Mucosa of rectum (tissue), 2 donors: ENCODE measurements at regions not wholly inside any gene's neighbourhood (a gene's known extent, or its start where the extent isn't known, plus 50 kb on each side); places are given as distances from the start of the nearest gene placed in this dataset.

Experiments used
- H3K27ac ChIP-seq, 2 donors: one replicate each; pipeline ENCODE4 v1.7.0; 2013; ENCODE audit warnings: inconsistent platforms in 2 of 2, low read depth in 2 of 2, low read length in 2 of 2
- H3K27me3 ChIP-seq, 2 donors: one replicate each; pipeline ENCODE4 v1.7.0; 2013; ENCODE audit warnings: low read length in 2 of 2; ENCODE audit not compliant: control insufficient read depth in 2 of 2, insufficient read depth in 2 of 2
- H3K36me3 ChIP-seq, 2 donors: one replicate each; pipeline ENCODE4 v1.7.0; 2013; ENCODE audit warnings: low read length in 2 of 2; ENCODE audit not compliant: control insufficient read depth in 2 of 2, insufficient read depth in 2 of 2
- H3K4me1 ChIP-seq, 2 donors: one replicate each; pipeline ENCODE4 v1.7.0; 2013; ENCODE audit warnings: low read length in 2 of 2, mild to moderate bottlenecking in 1 of 2; ENCODE audit not compliant: control insufficient read depth in 2 of 2, insufficient read depth in 2 of 2
- H3K4me3 ChIP-seq, 2 donors: one replicate each; pipeline ENCODE4 v1.7.0; 2013; ENCODE audit warnings: low read length in 2 of 2
- H3K9ac ChIP-seq, 2 donors: one replicate each; pipeline ENCODE4 v1.7.0; 2013; ENCODE audit warnings: low read length in 2 of 2, low read depth in 1 of 2, mild to moderate bottlenecking in 1 of 2
- H3K9me3 ChIP-seq, 2 donors: one replicate each; pipeline ENCODE4 v1.7.0; 2013; ENCODE audit warnings: low read length in 2 of 2; ENCODE audit not compliant: control insufficient read depth in 2 of 2
- donor health status: healthy.
- donor health status: Normal muscosa, but diverticular disease.

DNA sequence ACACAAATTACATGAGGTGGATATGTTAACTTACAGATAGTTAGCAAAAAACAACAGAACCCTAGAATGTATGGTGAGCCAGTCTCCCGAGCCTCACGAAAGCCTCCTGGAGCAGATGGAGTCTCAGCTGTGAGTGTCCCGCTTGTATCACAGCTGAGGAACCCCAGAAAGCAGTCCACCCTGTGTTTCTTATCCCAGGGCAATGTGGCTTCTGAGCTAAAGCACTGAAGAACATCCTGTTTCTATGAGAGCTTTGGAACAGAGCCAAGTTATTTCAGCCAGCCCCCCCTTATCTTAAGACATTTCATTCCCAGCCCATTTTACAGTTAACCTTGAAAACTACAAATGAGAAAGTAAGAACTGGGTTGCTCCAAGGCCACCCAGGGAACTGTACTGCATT lies 1220.9 kb upstream of the CDH6 start:
- Histone ChIP-seq H3K4me3 (no peak overlapping the region), H3K9me3 (no peaks in the 10 kb centered on the region), H3K27me3 (no peaks in the 10 kb centered on the region), H3K36me3 (no peaks in the 10 kb centered on the region), H3K9ac (no peak overlapping the region), H3K27ac (no peak overlapping the region), H3K4me1 (no peaks in the 10 kb centered on the region)

DNA sequence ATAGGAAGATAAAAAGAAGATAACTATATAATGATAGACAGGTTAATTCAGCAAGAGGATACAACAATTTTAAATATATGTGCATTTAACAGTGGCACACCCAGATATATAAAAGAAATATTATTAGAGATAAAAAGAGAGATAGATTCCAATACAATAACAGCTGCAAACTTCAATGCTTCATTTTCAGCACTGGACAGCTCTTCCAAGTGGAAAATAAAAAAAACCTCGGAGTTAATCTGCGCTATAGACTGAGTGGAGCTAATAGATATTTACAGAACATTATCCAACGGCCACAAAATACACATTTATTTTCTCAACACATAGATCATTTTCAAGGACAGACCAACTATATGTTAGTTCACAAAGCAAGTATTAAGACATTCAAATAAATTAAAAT lies 1229.5 kb upstream of the CDH6 start:
- H3K36me3 ChIP-seq, result no peaks in the 10 kb centered on the region
- no peak overlapping the region for H3K4me3 ChIP-seq
- no peaks in the 10 kb centered on the region for H3K4me1 ChIP-seq
- no peaks in the 10 kb centered on the region for H3K27me3 ChIP-seq
- no peaks in the 10 kb centered on the region for H3K9me3 ChIP-seq
- H3K9ac ChIP-seq, result no peak overlapping the region
- H3K27ac ChIP-seq, result no peak overlapping the region

DNA sequence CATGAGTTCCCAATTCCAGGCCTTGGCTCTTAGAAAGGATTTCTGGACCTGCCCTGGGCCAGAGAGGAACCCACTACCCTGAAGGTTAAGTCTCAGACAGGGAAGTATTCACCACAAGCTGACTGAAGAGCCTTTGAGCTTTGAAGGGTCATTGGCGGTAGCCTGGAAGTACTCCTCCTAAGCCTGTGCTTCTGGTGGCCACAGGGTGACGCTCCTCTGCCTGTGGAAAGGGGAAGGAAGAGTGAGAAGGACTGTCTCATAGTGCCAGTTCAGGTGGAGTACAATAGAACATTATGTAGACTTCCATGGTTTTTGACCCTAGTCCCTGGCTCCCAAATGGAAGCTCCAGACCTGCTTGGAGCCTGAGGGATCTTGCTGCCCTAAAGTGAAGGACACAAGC lies 1233.2 kb upstream of the CDH6 start:
- Histone ChIP-seq H3K9ac (no peak overlapping the region), H3K27ac (no peak overlapping the region), H3K4me3 (no peak overlapping the region), H3K36me3 (no peaks in the 10 kb centered on the region), H3K9me3 (no peaks in the 10 kb centered on the region), H3K4me1 (no peaks in the 10 kb centered on the region), H3K27me3 (no peaks in the 10 kb centered on the region)

GRCh38 chr5:29950416-29951145 lies 1242.9 kb upstream of the CDH6 start:
- Histone ChIP-seq H3K27ac (no peak overlapping the region), H3K36me3 (no peaks in the 10 kb centered on the region)

DNA sequence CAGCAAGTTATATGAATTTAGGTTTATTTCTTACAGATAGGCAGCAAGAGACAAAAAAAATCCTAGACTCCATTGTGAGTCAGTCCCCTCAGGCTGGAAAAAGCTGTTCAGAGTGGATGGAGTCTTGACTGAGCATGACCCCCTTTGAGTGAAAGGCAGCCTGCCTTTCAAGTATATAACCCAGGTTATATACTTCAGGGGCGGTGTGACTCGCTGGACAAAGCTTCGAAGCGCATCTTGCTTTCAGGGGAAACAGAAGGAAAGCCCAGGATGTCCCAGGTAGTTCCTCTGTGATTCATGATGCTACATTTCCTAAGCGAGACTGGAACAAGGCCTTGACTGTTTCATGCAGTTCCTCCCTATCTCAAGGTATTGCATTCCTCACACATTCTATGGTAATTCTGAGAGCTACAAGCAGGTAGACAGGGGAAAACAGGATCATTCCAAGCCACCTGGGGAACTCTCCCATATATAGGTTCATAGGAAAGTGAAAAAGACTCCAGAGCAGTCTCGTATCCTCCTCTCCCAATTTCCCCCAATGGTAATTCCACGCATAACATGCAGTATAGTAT lies 1244.1 kb upstream of the CDH6 start:
- Histone ChIP-seq H3K4me1 (no peaks in the 10 kb centered on the region), H3K27me3 (no peaks in the 10 kb centered on the region), H3K4me3 (no peak overlapping the region), H3K9ac (no peak overlapping the region), H3K9me3 (no peaks in the 10 kb centered on the region), H3K36me3 (no peaks in the 10 kb centered on the region), H3K27ac (no peak overlapping the region)

More at GRCh38 chr5:29950416-29951145, 1242.9 kb upstream of the CDH6 start:
- Histone ChIP-seq H3K9ac (no peak overlapping the region), H3K9me3 (no peaks in the 10 kb centered on the region), H3K4me1 (no peaks in the 10 kb centered on the region), H3K27me3 (no peaks in the 10 kb centered on the region), H3K4me3 (no peak overlapping the region)

GRCh38 chr5:29944327-29944726 lies 1249.2 kb upstream of the CDH6 start:
- no peak overlapping the region for H3K27ac ChIP-seq
- no peaks in the 10 kb centered on the region for H3K36me3 ChIP-seq
- no peaks in the 10 kb centered on the region for H3K27me3 ChIP-seq
- no peaks in the 10 kb centered on the region for H3K4me1 ChIP-seq
- no peak overlapping the region for H3K4me3 ChIP-seq
- no peaks in the 10 kb centered on the region for H3K9me3 ChIP-seq
- H3K9ac ChIP-seq, result no peak overlapping the region

DNA sequence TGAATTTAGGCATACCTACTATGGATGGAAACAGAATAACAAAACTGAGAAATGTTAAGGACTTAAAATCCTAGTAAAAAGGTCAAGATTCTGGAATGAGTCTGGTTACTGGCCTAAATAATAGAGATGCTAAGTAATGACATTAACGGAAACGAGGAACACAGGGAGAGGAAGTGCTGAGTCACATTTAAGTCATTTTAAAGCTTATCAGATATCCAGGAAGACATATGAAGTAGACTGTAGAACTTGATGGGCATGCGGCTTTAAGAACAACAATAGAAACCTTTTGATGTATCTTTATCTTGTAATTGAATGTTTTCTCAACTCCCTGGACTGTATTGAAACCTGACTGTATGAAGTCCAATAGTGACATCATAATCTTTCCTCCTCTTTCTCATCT lies 1251.4 kb upstream of the CDH6 start:
- no peak overlapping the region for H3K4me3 ChIP-seq
- H3K27ac ChIP-seq, result no peak overlapping the region
- no peaks in the 10 kb centered on the region for H3K27me3 ChIP-seq
- no peaks in the 10 kb centered on the region for H3K36me3 ChIP-seq
- no peaks in the 10 kb centered on the region for H3K9me3 ChIP-seq
- no peaks in the 10 kb centered on the region for H3K4me1 ChIP-seq
- no peak overlapping the region for H3K9ac ChIP-seq

GRCh38 chr5:29939988-29940387 lies 1253.5 kb upstream of the CDH6 start:
- Histone ChIP-seq H3K9me3 (no peaks in the 10 kb centered on the region), H3K4me1 (no peaks in the 10 kb centered on the region), H3K9ac (no peak overlapping the region), H3K4me3 (no peak overlapping the region), H3K36me3 (no peaks in the 10 kb centered on the region), H3K27ac (no peak overlapping the region), H3K27me3 (no peaks in the 10 kb centered on the region)

DNA sequence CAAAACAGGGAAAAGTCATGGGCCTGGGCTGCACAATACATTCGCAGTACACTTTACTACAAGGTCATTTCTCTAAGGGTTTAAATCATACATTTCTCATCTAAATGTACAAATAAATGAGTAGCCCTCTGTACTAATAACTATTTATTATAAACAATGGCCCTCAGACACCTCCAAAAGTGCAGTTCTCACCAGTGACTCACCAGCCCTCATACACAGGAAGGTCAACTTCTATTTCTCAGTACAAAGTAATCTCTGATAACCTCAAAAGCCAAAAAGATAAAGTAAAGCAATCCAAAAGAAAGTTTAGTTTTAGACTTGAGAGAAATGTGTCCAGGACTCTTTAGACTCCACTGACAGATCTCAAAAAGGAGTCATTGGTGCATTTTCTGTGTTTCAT lies 1258.1 kb upstream of the CDH6 start:
- H3K36me3 ChIP-seq, result no peaks in the 10 kb centered on the region
- H3K9me3 ChIP-seq, result no peaks in the 10 kb centered on the region
- H3K27ac ChIP-seq, result no peak overlapping the region
- no peaks in the 10 kb centered on the region for H3K27me3 ChIP-seq
- no peaks in the 10 kb centered on the region for H3K4me1 ChIP-seq
- no peak overlapping the region for H3K4me3 ChIP-seq
- H3K9ac ChIP-seq, result no peak overlapping the region

DNA sequence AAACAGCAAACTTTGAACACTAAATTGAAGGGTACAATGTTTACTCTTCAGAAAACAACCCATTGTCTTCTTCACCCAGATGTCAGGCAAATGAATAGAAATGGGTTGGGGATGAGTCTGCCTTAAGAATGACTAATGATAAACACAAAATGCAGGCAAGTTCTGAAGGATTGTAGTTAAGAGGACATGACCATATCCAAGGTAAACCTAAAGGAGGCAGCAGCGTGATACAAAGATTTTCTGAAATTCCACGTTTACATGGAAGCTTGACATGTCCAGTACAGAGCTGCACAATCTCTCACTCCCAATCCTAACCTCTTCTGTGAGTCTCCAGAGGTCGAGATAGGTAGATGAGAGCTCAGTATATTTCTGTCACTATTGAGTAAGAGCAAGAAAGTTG lies 1263.2 kb upstream of the CDH6 start:
- Histone ChIP-seq H3K9ac (no peak overlapping the region), H3K27ac (no peak overlapping the region), H3K4me1 (no peaks in the 10 kb centered on the region), H3K4me3 (no peak overlapping the region), H3K9me3 (no peaks in the 10 kb centered on the region), H3K36me3 (no peaks in the 10 kb centered on the region), H3K27me3 (no peaks in the 10 kb centered on the region)
